ENCODE measurements at regions not wholly inside any gene's neighbourhood (a gene's known extent, or its start where the extent isn't known, plus 50 kb on each side); places are given as distances from the start of the nearest gene placed in this dataset.

GRCh38 chr1:233465745-233466343, 138.3 kb downstream of the MAP3K21 start (continued):
- TF ChIP-seq ZNF462 (CRISPR knock-in tag; IDR thresholded peaks at IDR 0.05) (no peak), ZNF331 (CRISPR knock-in tag; IDR thresholded peaks at IDR 0.05; ENCODE audit: low read depth) (no peak), EZH2phosphoT487 (IDR thresholded peaks at IDR 0.05; ENCODE audit: unreplicated experiment) (no peak), POLR2AphosphoS5 (IDR thresholded peaks at IDR 0.05; ENCODE audit: low read depth) (no peak)

GRCh38 chr1:233470741-233471499, 143.0 kb upstream of the KCNK1 start:
- 0 out of 2 replicates have a peak, but pooled peaks cover 3% of the 10 kb centered on the region for H3F3A ChIP-seq (replicated peaks; ENCODE audit: low read depth)
- no peak overlapping the region for H2AFZ ChIP-seq
- 0 out of 2 replicates have a peak, but pooled peaks cover 8% of the 10 kb centered on the region for H3K9me2 ChIP-seq (ENCODE audit: insufficient read depth)
- Mint-ChIP-seq H3K27ac (peak overlapping the region; percentile 91), H3K9me3 (peaks cover 17% of the 10 kb centered on the region), H3K4me3 (no peak overlapping the region; the same call in 2 of the 3 replicates), H3K4me1 (peaks cover 66% of the 10 kb centered on the region), H3K27me3 (ENCODE audit: insufficient read depth, low read depth, poor library complexity) (peaks cover 3% of the 10 kb centered on the region), H3K36me3 (ENCODE audit: low read depth) (peaks cover 26% of the 10 kb centered on the region)
- H3K4me3 ChIP-seq, result peak overlapping the region; percentile 21
- peak overlapping the region; percentile 4; the same call in 1 of the 2 replicates for H3K4me2 ChIP-seq
- ATAC-seq (peak; percentile 93), DNase-seq (ENCODE audit: low spot score) (peak; percentile 59)
- peak overlapping the region; percentile 71 for H3K27ac ChIP-seq (ENCODE audit: low read depth)
- no peaks in the 10 kb centered on the region for H4K20me1 ChIP-seq (replicated peaks; ENCODE audit: insufficient read depth)
- peaks cover 6% of the 10 kb centered on the region for H3K36me3 ChIP-seq (ENCODE audit: insufficient read depth)
- H3K4me1 ChIP-seq (ENCODE audit: insufficient read depth), result peaks cover 26% of the 10 kb centered on the region
- H3K79me2 ChIP-seq (replicated peaks; ENCODE audit: insufficient read depth), result no peaks in the 10 kb centered on the region
- no peaks in the 10 kb centered on the region for H3K27me3 ChIP-seq (ENCODE audit: insufficient read depth)
- TF ChIP-seq CREB1 (CRISPR knock-in tag; IDR thresholded peaks at IDR 0.05; ENCODE audit: low read depth) (0 out of 2 replicates have a peak, but pooled peaks have one; percentile 29), STAT1 (IDR thresholded peaks at IDR 0.05; ENCODE audit: unreplicated experiment) (no peak), NANOG (IDR thresholded peaks at IDR 0.05; ENCODE audit: borderline replicate concordance) (peak; percentile 56; the same call in 1 of the 2 replicates), POLR2AphosphoS5 (IDR thresholded peaks at IDR 0.05; ENCODE audit: low read depth) (no peak), CTCF (conservative IDR thresholded peaks at IDR 0.05; ENCODE audit: low read depth in 2 of 2) (no peak), JUNB (IDR thresholded peaks at IDR 0.05; ENCODE audit: unreplicated experiment) (no peak), ZNF114 (CRISPR knock-in tag; IDR thresholded peaks at IDR 0.05) (no peak), EZH2phosphoT487 (IDR thresholded peaks at IDR 0.05; ENCODE audit: unreplicated experiment) (no peak)

Measured in GM23338 (cell line).